GM21515 (cell line): ENCODE measurements at regions not wholly inside any gene's neighbourhood (a gene's known extent, or its start where the extent isn't known, plus 50 kb on each side); places are given as distances from the start of the nearest gene placed in this dataset.
A peak's percentile ranks its signal among the peaks of the same experiment; 100 is the strongest.
"Not testable (repeated sequence)": the region's sequence is repeated elsewhere in the genome, so short reads cannot be mapped to it uniquely, and the experiment has no call there.

Source experiments
- ATAC-seq: cut with Tn5 transposase; IDR thresholded peaks from one replicate; pipeline ENCODE4 v1.9.1; 2021; ENCODE audit not compliant: unreplicated experiment

DNA sequence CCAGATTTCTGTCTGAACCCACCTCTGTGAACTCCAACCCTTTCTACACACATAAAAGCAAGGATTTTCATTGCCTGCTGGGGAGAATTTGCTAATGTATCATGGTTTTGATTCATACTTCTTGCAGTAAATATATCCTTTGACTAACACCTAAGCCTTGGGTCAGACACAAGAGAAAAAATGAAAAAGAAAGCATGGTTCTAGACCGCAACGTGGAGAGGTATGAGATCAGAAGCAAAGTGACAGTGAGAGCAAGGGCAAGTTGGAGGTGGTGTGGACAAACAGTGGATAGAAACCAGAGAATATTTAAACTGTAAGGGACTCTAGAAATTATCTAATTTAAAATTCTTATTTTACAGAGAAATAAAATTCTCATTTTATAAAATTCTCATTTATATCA, 212.9 kb upstream of the SEMA6A start:
- no peak for ATAC-seq

DNA sequence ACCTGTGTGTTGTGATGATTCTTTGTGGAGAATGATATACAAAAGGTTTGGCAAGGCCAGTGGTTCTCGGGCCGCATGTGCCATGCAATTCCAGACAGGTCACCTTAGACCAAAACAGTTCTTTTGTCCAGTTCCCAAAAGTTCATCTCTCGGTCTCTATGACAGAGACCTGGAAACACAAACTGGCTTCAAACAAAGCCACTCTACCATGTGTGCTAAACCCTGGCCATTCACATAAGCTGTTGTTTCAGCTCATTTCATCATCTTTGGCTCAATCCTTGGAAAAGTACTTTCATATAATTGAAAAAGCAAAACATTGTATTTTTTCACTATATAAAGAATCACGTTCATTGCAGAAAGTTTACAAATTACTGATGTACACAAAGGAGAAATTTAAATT, 210.5 kb upstream of the SEMA6A start:
- ATAC-seq: no peak

DNA sequence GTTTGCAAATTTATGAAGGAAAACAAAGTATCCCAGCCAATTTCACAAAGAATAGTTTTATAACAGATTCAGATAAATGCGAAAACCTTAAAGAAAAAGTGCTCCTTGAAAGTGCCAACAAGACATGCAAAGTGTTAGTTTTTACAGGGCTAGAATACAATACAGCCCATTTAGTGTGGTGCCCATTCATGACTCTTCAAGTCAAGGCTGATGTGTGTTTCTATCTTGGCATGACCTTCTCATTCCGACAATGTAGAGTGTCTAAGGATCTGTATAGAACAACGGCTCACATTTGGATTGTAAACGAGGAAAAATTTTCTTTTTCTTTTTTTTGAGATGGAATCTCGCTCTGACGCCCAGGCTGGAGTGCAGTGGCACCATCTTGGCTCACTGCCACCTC, 205.2 kb upstream of the SEMA6A start:
- ATAC-seq: no peak

DNA sequence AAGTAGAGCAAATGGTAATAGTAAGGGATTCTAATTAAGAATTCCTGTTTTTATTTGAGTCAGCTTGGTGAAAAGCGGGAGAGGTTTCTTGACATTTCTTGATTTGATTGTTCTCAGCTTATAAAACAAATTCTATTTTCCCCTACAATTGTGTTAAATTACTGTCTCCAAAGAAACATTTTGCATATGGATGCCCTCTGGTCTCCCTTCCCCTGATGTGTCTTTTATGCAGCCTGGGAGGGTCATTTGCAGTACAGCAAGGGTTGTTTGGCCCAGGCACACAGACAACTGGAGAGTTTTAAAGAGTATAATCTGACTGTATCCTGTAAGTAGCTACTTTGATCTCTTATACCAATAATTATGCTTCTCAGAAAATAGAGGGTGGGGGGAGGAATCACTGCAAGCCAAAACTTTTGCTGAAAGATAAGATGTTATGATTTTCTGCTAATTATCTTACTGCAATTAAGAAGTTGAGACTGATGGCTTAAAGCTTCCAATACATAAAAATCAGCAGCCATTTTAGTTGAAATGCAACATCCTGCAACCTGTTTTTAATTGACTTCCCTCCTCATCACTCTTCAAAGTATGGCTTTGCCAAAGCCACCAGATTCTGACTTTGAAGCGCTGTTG, 204.1 kb upstream of the SEMA6A start:
- no peak for ATAC-seq

DNA sequence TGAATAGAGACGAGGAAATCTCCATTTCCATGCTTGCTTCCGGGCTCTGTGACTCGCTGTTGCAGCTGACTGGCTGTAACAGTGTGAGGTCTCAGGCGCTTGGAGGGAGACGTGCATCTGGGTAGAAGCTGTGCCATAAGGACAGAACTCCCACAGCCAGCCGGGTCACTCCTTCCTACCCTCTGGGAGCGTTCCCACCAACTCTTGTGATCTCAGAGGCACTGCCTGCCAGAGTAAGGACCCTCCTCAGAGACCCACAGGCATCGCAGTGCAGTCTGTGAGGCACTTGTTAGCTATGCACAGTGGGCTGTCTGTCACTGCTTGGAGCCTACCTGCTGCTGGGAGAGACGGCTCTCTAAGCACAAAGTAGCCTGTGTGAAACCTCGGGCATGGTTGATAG, 203.4 kb upstream of the SEMA6A start:
- no peak for ATAC-seq

DNA sequence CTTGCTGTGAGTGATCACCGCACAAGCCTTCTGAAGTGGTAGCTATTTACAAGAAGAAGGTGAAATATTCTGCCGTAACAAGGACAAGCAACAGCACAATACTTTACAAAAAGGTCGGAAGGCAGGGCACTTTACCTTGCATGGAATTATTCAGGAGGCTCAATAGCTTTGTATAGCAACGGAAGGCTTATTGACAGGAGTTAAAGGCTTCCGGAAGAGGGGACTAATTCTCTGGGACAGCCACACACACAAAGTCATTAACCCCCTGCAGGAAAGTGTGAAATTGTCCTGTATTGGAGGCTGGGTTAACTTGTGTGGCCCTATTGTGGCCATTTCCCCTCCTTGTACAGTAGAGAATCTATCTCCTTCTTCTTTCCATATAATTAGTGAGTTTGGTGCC, 199.3 kb upstream of the SEMA6A start:
- no peak for ATAC-seq

DNA sequence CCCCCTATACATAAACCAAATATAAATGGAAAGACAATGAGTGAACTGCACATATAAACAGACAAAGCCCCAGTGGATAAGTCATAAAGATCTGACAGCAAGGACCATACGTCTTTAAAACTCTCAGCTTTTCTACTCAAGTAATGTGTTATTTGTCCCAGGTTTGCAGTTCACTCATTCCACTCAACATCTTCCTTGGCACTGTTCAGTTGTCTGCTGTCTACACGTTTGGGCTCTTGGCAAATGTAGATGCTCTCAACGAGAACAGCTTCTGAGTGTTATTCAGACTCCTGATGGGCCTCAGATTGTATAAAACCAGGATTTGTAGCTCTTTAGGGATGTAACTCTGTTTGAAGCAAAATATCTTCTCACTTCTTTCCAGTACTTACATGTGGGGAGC, 198.2 kb upstream of the SEMA6A start:
- ATAC-seq: no peak

DNA sequence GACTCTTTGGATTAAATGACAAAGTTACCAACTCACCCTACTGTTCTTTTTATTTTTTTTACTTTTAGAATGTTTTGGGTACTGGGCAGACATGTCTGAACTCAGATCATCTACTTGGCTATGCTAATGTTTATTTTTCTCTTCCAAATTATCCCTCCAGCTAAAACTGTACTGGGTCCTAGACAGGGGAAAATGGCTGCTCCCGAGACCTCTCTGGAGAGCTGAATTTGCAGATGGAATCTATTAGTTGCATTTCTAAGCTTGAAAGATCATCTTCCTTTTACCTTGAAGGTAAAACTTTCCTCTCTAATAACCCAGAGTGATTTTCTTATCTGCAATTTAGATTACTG, 197.5 kb upstream of the SEMA6A start:
- no peak for ATAC-seq

DNA sequence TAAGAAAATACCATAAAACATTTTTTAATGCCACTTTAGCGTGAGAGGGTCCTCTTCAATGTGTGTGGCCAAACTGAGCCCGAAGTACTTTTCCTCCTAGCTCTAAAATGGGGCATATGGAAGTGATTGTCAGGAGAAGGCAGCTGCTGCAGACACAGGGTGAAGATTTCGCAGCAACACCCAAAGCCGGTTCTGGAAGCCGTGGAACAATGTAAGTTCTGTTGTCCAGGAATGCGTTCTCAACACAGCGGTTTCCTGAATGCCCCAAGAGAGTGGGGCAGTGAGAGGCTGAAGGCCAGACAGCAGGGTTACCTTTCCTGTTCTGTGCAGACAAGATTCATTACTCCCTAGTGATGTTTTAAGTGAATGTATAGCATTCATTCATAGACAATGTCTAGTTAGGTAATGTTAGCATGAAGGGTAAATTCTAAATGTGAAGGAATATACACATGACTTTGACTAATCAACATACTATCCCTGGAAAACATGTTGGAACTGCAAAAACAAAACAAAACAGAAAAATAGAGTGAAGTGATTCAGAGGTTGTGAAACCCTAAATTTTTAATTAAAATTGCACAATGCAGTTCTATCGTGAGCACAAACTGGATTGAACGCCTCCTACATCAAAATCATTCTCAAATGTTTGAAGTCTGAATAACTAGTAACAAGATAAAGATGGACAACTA, 197.0 kb upstream of the SEMA6A start:
- no peak for ATAC-seq

DNA sequence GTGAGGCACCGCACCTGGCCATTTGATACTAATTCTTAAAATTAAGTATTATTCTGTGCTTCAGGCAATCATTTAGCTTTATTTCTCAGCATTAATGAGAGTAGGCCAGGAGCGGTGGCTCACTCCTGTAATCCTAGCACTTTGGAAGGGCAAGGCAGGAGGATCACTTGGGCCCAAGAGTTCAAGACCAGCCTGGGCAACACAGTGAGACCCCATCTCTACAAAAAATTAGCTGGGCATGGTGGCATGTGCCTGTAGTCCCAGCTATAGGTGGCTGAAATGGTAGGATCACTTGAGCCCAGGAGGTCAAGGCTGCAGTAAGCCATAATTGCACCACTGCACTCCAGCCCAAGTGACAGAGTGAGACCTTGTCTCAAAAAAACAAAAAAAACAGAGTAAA, 195.3 kb upstream of the SEMA6A start:
- ATAC-seq: not testable (repeated sequence)

DNA sequence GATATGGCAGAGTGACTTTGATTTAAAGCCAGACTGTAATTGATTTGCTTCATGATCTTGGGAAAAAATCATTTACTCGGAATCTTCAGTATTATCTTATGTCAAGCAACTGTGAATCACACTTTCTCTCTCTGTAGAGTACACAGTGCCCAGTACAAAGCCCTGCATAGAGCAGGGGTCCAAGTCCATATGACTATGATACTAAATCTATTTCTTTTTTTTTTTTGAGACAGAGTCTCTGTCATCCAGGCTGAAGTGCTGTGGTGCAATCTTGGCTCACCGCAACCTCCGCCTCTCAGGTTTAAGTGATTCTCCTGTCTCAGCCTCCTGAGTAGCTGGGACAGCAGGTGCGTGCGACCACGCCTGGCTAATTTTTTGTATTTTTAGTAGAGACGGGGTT, 194.8 kb upstream of the SEMA6A start:
- no peak for ATAC-seq

DNA sequence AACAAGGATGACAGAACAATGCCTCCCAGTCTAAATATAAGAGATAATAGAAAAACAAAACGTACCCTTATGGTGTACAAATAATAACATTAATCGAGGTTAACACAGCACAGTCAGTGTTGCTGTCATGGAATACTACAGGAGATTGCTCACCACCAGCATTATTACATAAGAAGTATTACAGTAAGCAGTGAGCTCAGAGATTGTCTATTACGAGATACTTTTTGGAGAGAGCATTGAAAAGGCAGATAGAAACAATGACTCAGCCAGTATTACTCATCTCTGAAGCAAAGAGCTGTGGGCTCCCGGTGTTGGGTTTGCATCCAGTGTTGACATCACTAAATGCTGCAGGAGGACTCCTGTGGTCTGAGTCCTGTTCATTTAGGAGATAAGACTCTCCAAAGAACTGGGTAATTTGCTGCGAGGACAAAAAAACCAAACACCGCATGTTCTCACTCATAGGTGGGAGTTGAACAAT, 191.9 kb upstream of the SEMA6A start:
- ATAC-seq: peak; percentile 46

DNA sequence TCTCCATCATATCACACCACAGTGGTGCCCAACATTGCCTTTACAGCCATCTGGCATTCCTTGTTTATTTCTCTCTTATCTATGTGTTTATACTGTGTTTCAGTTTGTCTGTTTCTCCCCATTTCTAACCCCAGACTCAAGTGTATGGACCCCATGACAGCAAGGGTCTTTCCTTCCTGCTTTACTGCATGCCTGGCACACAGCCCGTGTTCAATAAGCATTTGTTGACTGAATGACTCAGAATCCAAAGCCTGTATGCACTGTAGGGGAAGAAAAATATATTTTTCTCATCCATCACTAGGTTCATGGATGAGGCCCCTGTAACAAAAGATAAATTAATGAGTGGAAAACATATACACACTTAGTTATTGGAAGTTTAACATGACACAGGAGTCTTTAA, 190.8 kb upstream of the SEMA6A start:
- no peak for ATAC-seq

DNA sequence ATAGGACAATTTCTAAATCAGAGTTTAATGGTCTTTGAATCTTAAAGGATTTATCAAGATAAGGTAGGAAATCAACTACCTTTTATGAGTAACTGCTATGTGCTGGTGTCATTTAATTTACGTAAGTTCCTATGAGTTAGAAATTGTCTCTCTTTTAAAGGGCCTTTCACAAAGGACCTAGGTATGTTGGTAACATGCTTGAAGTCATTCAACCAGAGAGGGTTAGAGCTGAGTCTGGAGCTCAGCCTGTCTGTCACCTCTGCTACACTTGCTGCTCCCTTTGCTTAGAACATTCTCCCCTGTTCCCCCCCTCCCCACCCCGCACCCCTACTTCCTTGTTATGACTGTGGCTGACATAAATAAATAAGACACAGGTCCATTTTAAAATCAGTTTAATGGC, 190.3 kb upstream of the SEMA6A start:
- no peak for ATAC-seq

DNA sequence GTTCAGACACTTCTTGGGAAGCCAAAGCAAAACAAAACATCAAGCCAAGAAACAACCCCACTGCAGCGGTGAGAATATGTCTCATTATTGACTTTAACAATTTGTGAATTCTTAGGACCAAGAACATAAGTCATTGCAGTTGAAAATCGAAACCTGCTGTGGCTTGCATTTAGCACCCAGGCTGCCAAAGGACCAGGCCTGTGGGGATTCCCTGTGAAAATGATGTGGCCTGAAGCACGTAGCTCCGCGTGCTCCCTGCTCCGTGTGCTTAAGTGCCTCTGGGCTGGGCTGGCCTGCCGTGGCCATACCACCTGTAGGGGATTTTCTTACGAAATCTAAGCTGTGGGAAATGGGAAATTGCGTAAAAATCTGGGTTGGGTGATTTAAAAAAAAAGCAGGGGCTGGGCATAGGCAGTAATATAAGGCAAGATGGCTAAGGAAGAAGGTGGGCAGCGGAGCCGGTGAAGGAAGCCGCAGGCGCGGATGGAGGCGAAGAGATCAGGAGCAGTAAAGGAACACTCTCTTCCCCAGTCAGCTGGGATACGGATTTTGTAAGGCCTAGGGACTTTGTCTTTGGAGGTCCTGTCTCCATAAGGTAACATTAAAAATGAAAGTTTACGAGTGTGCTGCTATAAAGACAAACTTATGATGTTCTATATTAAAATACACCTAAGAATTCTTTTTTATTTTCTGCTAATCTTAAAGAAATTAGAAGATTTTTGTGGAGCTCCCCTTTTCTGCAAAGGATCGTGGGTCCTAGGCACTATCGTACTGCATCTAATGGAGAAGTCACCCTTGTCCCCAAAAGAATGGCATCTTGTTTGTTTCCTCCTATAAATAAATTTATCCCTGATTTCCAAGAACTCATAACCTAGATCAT, 189.6 kb upstream of the SEMA6A start:
- peak; percentile 68 for ATAC-seq

DNA sequence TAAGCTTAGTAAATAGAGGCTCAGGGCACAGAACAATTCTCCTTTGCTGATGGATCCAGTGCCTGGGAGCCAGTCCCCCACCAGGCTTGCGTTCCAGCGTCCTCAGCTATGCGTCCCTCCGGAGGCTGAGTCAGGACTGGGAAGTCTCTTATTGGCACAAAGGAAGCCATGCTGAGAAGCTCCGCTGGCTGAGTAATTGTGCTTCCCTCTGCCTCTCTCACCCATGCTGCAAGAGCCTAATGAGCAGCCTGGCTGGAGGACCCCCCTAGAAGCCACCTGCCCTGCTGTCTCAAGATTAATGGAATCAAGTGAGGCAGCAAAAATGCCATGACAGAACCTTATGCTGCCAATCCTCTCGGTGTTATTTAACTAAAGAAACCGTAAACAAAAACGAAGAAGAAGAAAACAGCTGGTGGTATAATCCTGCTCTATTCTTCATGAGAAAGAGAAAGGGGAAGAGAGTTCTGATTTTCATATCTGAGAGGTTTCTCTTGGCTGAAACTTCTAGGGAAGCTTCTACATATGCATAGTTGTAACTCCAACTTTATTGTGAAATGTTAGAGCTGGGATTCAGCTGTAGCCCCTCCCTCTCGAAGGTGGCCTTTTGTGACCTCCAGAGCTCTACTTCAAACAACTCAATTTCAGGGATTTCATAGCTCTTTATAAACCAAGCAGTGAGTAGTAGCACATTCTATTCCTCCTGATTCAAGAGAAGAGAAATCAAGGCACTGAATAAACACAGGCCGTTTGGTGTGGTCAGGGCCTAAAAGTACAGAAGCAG, 185.4 kb upstream of the SEMA6A start:
- no peak for ATAC-seq

DNA sequence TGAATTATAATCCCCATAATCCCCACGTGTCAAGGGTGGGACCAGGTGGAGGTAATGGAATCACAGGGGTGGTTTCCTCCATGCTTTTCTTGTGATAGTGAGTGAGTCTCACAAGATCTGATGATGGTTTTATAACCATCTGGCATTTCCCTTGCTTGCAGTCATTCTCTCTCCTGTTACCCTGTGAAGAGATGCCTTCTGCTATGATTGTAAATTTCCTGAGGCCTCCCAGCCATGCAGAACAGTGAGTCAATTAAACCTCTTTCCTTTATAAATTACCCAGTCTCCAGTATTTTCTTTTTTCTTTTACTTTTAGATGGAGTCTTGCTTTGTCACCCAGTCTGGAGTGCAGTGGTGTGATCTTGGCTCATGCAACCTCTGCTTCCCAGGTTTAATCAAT, 182.7 kb upstream of the SEMA6A start:
- ATAC-seq: no peak

DNA sequence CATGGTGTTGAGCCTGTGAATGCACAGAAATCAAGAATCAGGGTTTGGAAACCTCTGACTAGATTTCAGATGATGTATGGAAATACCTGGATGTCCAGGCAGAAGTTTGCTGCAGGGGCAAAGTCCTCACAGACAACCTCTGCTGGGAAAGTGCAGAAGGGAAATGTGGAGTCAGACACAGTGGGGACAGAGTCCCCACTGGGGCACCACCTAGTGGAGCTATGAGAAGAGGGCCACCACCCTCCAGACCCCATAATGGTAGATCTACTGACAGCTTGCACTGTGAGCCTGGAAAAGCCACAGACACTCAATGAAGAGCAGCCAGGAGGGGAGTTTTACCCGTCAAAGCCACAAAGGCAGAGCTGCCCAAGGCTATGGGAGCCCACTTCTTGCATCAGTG, 181.9 kb upstream of the SEMA6A start:
- no peak for ATAC-seq

DNA sequence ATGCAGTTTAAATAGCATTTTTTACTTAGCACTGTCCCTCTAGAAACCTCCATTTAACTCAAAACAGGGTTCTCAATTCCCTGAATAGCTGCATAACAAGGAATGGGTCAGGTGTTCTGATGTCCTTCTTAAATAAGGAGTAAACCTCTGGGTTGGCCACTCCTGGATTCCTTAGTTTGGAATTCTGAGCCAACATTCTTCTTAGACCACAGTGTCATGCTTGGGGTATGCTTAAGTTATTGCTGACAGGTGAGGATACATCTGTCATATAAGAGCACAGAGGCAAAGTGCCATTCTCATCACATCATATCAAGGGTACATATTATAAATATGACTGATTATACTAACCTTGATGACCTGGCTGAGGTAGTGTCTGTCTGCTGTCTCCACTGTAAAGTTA, 179.9 kb upstream of the SEMA6A start:
- ATAC-seq: no peak

DNA sequence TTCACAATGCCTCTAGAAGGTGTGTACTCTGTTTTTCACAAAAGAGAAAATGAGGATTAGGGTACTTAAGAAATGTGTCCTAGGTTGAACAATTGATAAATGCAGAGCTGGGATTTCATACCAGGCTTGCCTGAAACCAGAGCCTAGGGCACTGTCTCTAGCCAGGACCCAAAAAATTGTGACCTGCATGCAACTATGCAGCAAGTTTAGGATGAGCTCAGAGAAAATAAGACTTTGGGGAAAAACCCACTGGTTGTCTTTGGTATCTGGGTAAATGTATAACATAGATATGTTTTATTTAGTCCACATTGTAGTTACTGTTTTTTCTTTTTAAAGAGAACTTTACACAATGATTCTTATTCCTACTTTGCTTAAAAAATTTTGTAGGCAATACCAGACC, 177.1 kb upstream of the SEMA6A start:
- no peak for ATAC-seq
